Parathyroid adenoma (tissue), 2 donors: ENCODE measurements at regions not wholly inside any gene's neighbourhood (a gene's known extent, or its start where the extent isn't known, plus 50 kb on each side); places are given as distances from the start of the nearest gene placed in this dataset.

Experiments
- H2AFZ ChIP-seq: fragments of 300-600 bp; sonication (generic); one replicate; pipeline ENCODE4 v1.7.0; 2017; ENCODE audit warnings: antibody characterized with exemption, mild to moderate bottlenecking
- H3K27ac ChIP-seq: fragments of 300-600 bp; sonication (generic); one replicate; pipeline ENCODE4 v1.7.0; 2017
- H3K27me3 ChIP-seq: fragments of 300-600 bp; sonication (generic); one replicate; pipeline ENCODE4 v1.7.0; 2017; ENCODE audit warnings: low read length; ENCODE audit not compliant: control insufficient read depth, insufficient read depth
- H3K36me3 ChIP-seq: fragments of 300-600 bp; sonication (generic); one replicate; pipeline ENCODE4 v1.7.0; 2017; ENCODE audit warnings: low read length; ENCODE audit not compliant: control insufficient read depth, insufficient read depth
- H3K4me1 ChIP-seq: fragments of 300-600 bp; sonication (generic); one replicate; pipeline ENCODE4 v1.7.0; 2017; ENCODE audit warnings: control low read depth
- H3K4me2 ChIP-seq: fragments of 300-600 bp; sonication (generic); one replicate; pipeline ENCODE4 v1.7.0; 2017; ENCODE audit warnings: low read length
- H3K4me3 ChIP-seq: fragments of 300-600 bp; sonication (generic); one replicate; pipeline ENCODE4 v1.7.0; 2017; ENCODE audit warnings: low read depth, low read length
- H3K79me2 ChIP-seq: fragments of 300-600 bp; sonication (generic); one replicate; pipeline ENCODE4 v1.7.0; 2017; ENCODE audit warnings: control low read depth
- H3K9ac ChIP-seq: fragments of 300-600 bp; sonication (generic); one replicate; pipeline ENCODE4 v1.7.0; 2017; ENCODE audit warnings: mild to moderate bottlenecking
- H3K9me3 ChIP-seq: fragments of 300-600 bp; sonication (generic); one replicate; pipeline ENCODE4 v1.7.0; 2017; ENCODE audit warnings: low read length; ENCODE audit not compliant: control insufficient read depth
- CTCF ChIP-seq: fragments of 300-600 bp; sonication (generic); IDR thresholded peaks from one replicate; pipeline ENCODE4 v1.7.0; 2017; ENCODE audit warnings: antibody characterized with exemption, mild to moderate bottlenecking
- donor health status: primary hyperparathyroidism.

GRCh38 chr4:3860061-3860912 lies 94.1 kb downstream of the ADRA2C start:
- no peak for TF ChIP-seq CTCF
- H3K4me2 ChIP-seq = no peak overlapping the region
- H2AFZ ChIP-seq = no peak overlapping the region
- peaks cover 3% of the 10 kb centered on the region for H3K27me3 ChIP-seq
- H3K9ac ChIP-seq = no peak overlapping the region
- no peak overlapping the region for H3K4me3 ChIP-seq
- no peaks in the 10 kb centered on the region for H3K79me2 ChIP-seq
- no peaks in the 10 kb centered on the region for H3K9me3 ChIP-seq
- H3K36me3 ChIP-seq = no peaks in the 10 kb centered on the region
- no peaks in the 10 kb centered on the region for H3K4me1 ChIP-seq
- no peak overlapping the region for H3K27ac ChIP-seq

DNA sequence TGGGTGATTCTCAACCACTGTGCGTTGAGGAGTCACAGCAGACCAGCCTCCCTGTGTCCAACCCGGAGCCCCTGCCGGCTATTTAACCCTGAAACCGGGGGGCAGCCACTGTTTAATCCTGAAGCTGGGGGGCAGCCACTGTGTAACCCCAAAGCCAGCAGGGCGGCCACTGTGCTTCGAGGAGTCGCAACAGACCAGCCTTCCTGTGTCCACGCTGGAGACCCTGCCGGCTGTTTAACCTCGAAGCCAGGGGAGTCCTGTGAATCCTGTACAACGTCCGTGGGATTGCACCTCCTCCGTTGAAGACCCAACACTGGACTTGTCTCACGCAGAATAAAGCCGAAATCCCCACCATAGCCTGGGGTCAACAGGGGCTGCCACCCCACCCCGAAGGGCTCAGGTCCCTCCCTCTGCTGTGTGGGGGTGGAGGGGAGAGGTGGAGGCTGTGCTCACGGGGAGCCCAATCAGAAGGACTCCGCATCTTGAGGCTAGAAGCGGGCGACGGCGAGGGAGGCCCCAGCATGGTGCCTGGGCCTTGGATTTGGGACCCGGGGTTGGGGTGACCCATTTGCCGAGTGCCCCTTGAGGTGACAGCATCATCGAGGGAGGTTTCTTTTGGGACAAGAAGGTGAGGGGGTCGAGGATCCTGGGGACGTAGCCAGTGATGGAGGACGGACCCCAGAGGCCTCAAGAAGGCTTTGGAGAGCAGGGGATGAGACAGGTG lies 94.9 kb downstream of the ADRA2C start:
- Histone ChIP-seq H3K27me3 (peaks cover 3% of the 10 kb centered on the region), H3K27ac (no peak overlapping the region), H2AFZ (no peak overlapping the region), H3K4me2 (no peak overlapping the region), H3K4me1 (no peaks in the 10 kb centered on the region), H3K4me3 (no peak overlapping the region), H3K79me2 (no peaks in the 10 kb centered on the region), H3K36me3 (no peaks in the 10 kb centered on the region), H3K9me3 (no peaks in the 10 kb centered on the region), H3K9ac (no peak overlapping the region)
- TF ChIP-seq CTCF = no peak

DNA sequence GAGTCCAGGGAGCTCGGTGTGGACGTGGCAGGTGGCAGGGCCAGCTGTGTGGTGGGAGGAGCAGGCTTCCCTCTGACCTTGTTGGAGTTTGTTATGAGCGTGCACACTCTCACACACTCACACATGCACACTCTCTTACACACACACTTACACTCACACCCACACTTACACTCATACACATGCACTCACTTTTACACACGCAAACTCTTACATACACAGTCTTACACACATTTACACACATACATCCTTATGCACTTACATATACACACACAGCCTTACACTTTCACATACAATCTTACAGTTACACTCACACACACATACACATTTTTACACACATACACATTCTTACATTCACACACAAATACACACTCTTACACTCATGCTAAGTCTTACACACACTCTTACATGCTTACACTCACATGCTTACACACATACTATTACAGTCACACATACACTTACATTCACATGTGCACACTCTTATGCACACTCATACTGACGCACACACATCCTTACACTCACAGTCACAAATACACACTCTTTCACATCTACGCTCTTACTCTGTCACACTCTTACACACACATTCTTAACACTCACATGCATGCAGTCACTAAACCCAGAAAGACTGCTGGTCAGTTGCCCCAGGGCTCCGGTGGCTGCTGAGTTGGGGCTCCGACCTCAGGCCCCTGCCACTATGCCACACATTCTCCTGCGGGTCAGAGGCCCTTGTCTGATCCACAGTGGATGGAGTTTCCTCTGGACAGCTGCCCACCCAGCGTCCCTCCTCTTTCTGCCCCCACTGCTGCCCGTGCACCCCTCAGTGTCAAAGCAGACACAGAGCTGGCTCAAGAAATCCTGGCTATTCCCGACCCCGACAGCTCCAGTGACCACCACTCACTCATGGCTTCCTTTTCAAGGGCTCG lies 95.8 kb downstream of the ADRA2C start:
- no peaks in the 10 kb centered on the region for H3K9me3 ChIP-seq
- H3K4me2 ChIP-seq = no peak overlapping the region
- no peak overlapping the region for H3K9ac ChIP-seq
- peaks cover 3% of the 10 kb centered on the region for H3K27me3 ChIP-seq
- H3K79me2 ChIP-seq = no peaks in the 10 kb centered on the region
- no peak overlapping the region for H3K4me3 ChIP-seq
- no peaks in the 10 kb centered on the region for H3K36me3 ChIP-seq
- TF ChIP-seq CTCF = no peak
- H3K27ac ChIP-seq = no peak overlapping the region
- H2AFZ ChIP-seq = no peak overlapping the region
- no peaks in the 10 kb centered on the region for H3K4me1 ChIP-seq

DNA sequence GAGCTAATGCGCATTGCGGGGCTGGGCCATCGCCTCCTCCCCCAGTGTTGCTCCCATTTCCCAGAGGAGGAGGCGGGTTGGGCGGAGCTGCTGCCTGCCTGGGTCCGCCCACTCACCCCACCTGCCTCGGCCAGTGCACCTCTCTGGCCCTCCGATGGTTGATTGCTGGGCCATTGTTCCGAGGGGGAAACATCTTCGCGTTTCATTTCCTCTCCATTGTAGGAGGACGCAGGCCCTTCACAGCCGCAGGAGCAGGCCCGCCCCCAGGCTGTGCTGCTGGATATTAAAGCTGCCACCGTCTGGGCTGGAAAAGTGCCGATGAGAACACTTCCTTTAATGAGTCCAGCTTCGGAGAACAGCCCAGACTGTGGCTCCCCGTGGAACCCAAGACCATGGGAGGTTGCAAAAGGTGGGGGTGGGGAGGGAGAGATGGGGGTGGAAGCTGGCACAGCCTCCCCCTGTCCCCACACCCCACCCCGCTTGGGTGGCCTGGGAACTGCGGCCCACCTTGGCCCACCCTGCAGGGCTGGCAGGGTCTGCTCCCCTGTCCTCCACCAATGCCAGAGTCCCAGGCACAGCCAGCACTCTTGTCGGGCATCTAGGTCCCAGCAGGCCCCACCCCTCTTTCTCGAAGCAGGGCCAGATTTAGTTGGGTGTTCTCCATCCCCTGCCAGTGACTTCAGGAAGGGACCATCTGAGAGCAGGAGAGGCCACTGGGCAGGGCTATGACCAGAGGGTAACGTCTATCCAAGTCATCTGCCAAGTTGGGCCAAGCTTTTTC lies 96.6 kb downstream of the ADRA2C start:
- Histone ChIP-seq H3K79me2 (no peaks in the 10 kb centered on the region), H3K4me2 (no peak overlapping the region), H3K4me1 (no peaks in the 10 kb centered on the region), H3K9ac (no peak overlapping the region), H3K27me3 (peaks cover 3% of the 10 kb centered on the region), H2AFZ (no peak overlapping the region), H3K4me3 (no peak overlapping the region), H3K9me3 (no peaks in the 10 kb centered on the region), H3K27ac (no peak overlapping the region), H3K36me3 (no peaks in the 10 kb centered on the region)
- no peak for TF ChIP-seq CTCF
